Ammon's horn (tissue), 1 donor: ENCODE measurements at regions not wholly inside any gene's neighbourhood (a gene's known extent, or its start where the extent isn't known, plus 50 kb on each side); places are given as distances from the start of the nearest gene placed in this dataset.
"Not testable (repeated sequence)": the region's sequence is repeated elsewhere in the genome, so short reads cannot be mapped to it uniquely, and the experiment has no call there.

ENCODE experiments used
- DNase-seq: peaks from one replicate; pipeline ENCODE4 v3.0.0-alpha.2; 2016; ENCODE audit warnings: low spot score

DNA sequence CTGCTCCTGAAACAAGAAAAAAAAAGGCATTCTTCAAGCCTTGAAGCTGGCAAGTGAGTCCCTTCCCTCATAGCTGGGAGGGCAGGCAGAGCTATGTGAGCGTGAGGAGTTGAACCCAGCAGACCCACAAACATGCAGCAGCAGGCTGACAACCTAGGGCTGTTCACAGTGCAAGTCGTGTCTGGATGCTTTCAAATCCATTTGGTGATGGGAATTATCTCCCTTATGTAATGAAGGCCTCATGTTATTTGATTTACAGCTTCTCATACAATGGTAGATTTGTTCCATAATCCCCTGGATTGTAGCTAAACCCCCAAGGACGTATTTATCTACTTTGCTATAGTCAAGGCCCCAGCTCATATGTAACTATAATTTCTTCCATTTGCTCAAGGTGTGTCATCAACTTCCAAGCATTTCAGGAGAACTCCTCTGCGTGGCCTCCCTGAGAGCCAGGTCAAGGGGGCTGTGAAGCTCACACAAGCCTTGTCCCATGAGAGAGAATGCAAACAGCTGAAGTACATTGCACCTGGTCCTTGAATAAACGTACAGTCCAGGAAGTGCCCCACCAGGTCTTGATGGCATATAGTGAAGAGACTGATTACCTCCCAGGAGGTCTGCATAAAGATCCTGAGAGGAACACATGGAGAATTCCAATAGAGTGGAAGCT, 124.8 kb upstream of the SLC1A3 start:
- no peak for DNase-seq

DNA sequence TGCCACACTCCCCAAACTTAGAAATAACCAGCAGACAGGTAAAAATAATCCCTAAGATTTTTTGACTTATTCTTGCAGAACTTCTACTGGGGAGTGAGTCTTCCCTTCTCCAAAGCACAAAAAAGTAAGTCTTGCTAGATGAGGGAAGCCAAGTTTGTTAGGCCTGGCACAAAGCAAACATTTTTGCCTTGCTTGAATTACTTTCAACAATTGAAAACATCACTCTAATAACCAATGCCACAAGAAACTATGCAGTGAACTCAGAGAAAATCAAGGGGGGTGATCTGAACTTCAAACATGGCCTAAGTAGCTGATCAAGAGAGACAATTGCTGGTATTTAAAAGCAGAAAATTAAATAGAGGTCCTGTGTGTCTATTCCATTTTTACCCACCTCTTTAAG, 123.6 kb upstream of the SLC1A3 start:
- DNase-seq = no peak

DNA sequence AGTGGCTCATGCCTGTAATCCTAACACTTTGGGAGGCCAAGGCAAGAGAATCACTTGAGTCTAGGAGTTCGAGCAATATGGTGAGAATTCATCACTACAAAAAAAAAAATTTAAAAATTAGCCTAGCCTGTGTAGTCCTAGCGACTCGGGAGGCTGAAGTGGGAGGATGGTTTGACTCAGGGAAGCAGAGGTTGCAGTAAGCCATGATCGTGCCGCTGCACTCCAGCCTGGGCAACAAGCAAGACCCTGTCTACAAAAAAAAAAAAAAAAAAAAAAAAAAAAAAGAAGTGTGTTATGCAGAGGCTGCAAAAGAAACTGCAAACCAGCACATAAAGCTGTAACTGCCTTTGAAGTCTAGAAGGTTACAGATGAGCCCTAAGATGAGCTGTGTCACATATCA, 116.9 kb upstream of the SLC1A3 start:
- DNase-seq = no peak

DNA sequence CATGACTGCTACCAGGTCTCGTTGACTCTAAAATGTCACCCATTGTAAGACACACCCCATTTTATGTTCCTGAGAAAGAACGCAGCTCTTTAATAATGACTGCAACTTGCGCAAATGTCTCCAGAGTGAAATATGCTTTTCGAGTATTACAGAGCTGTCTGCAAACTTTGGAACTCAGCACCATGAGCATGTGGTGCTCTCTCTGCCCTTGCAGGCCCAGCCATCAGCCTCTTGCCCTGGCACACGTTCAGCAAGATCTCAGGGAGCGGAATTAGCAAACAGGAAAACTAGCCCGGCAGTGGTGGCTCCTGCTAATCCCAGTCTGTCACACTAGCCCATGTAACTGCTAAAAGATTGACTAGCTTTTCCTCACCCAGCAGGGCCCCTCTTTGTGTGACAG, 114.5 kb upstream of the SLC1A3 start:
- no peak for DNase-seq

DNA sequence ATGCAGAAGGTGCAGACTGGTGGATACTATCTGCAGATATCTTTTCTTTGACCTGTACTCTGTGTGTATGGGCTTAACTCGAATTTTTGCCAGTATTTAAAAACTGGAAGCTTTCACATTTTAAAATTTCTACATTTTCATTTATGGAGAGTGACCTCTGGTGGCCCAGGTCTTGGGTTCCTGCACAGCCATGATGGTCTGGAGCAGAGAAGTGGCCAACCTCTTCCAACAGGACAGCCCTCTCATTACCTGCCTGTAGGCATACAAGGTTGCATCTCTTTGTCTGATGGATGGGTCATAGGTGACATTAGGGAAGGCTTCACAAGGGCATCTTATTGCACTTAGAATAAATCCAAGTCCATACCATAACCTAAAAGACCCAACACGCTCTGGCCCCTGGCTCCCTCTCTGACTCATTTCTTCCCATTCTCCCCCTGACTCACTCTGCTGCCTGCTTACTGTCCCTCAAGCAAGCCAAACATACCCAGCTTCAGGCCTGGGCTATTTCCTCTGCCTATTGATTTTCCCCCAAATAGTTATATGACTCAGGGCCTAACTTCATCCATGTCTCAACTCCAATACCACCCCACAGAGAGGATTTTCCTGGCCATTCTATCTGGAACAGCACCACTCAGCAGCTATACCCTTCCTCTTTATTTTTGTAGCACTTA, 113.3 kb upstream of the SLC1A3 start:
- no peak for DNase-seq

DNA sequence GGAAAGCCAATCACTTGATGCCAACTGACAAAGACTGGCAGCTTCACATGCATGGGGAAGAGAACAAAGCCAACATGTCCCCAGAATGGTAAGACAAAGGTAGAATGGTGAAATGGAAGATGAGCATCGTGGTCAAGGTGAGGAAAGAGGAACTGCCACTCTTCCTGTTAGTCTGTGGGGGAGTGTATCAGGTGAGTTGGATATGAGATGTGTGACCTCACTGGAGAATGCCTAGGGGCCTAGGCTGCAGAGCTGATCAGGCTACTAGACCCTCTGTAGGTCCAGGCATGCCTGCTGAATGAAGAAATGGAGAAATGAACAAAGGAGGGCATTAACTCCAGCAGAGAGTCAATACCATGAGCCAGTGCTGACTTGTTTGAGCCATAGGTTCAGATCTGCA, 112.4 kb upstream of the SLC1A3 start:
- no peak for DNase-seq

DNA sequence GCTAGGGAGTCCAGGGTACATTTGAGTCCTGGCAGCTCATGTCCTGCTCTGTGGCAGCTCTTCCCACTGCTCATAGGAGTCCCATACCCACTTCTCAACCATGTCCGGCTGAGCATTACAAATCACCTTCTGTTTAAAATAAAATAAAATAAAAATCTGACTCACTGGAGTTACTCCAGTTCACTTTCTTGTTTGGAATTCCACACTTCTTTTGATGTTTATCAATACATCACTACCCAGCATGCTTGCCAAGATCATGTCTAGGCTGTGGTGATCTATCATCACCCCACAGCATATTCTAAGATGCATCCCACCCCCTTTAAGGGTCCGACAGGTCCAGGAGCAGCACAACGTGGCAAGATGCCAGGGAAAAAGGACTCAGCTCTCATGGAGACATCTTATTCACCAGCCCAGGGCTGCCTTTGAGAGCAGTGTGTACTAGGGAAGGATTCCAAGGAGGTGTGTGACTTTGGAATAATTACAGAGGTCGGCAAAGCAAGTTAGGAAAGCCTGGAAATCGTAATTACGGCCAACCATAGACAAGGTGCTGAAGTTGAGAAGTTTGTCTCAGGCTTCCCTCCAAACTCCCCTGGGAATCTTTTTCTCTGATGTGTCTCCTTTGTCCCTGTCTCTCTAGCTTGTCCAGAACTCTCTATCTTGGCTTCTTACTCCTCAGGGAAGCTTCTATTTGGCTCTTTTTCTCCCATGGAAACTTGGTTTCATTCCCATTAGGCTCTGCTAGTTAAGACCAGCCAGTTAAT, 111.4 kb upstream of the SLC1A3 start:
- DNase-seq = peak; percentile 31

DNA sequence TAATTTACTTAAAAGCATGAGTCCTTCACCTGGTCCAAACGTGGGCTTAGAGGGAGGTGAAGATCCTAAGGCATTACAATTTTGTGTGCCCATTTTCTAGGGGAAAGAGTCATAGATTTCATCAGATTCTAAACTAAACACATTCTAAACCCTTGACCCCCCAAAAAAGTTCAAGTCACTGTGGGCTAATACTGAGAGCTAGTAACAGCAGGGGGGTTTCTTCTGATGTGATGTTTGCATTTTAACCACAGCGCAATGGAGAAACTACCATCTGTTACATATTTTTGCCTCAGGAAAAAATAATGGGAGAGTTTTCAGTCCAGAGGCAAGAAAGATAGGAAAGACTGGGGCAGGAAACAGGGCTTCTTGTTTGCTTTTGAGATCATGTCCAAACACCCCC, 110.8 kb upstream of the SLC1A3 start:
- DNase-seq = no peak

DNA sequence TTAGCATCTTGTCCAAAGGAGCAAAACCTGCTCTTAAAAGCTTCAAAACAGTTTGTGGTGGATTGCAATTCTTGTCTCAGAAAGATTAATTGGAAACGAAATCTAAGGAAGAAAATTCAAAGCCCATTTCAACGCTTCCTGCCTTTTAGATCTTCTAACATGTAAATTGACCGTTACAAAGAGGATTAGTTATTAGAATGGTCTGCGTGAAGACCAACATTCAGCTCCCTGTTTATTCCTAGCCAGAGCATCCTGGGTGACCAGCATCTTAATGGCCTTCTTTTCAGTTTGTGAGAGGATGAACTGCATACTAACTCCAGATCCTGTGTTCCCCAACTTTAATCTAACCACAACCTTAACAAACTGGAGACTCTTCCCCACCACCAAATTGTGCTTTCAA, 109.9 kb upstream of the SLC1A3 start:
- DNase-seq = peak; percentile 63

DNA sequence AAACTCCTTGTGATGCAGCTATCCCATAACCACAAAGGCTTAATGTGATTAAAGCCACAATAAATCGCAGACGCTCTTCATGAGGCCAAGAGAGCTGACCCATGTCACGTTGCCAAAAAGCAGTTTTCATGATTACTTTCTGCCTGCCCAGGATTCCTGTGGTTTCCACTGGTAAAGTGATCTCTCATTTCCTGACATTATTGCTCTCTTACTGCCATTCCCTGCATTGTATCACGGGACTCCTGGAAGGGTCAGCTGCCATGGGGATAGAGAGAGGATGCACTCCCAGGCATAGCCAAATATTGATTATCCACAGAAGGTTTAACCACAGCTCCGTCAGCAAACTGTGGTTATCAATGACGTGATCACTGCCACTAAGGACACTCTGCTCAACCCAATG, 103.8 kb upstream of the SLC1A3 start:
- no peak for DNase-seq

DNA sequence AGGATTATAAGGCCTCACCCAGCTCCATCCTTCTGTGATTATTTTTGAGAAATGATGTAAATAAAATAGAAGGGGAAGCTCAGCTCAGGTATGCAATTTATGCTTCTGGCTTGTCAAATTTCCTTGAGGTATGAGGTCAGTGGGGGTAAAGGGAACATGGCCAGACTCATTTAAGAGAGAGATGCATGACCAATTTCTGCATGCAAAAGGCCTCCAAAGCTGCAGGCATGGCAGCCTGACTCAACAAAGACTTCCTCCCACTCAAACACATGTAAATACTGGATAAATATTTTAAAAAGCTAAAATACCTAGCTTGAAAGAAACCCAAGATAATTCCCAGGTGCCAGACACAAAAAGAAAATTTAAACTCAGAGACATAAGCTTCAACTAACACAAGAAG, 101.4 kb upstream of the SLC1A3 start:
- no peak for DNase-seq

DNA sequence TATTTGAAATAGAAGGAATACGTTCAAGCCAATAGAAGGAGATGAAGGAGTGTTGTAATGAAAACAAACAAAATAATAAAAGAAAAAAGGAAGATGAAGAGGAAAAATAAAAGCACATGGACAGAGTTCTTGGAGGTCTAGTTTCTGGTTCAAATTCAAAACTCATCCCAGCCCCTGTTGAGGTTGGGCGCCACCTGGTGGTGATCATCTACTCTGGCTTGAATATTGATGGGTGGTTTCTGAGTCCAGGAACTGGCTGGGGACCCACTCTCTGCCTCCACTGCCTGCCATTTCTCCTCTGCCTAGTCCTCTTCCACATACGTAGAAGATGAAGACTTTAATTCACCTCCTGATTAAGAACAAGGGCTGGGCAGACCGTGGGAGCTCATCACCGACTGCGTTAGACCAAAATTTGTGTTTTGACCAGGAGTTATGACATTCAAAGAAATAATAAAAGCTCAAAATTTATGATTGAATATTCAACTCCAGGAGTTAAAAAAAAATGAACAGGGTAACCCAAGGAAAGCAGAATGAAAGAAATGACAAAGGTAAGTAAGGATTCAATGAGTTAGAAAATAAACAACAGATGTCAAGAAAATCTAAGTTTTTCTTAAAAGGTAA, 99.0 kb upstream of the SLC1A3 start:
- DNase-seq = peak; percentile 74

DNA sequence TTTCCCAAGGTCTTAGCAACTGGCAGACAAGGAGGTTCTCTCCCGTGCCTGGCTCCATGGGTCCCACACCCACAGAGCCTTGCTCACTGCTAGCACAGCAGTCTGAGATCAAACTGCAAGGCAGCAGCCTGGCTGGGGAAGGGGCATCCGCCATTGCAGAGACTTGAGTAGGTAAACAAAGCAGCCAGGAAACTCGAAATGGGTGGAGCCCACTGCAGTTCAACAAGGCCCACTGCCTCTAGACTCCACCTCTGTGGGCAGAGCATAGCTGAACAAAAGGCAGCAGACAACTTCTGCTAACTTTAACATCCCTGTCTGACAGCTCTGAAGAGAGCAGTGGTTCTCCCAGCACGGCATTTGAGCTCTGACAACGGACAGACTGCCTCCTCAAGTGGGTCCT, 98.1 kb upstream of the SLC1A3 start:
- DNase-seq = not testable (repeated sequence)

DNA sequence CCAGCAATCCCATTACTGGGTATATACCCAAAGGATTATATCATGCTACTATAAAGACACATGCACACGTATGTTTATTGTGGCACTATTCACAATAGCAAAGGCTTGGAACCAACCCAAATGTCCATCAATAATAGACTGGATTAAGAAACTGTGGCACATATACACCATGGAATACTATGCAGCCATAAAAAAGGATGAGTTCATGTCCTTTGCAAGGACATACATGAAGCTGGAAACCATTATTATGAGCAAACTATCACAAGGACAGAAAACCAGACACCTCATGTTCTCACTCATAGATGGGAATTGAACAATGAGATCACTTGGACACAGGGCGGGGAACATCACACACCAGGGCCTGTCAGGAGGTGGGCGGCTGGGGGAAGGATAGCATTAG, 92.8 kb upstream of the SLC1A3 start:
- DNase-seq = not testable (repeated sequence)

DNA sequence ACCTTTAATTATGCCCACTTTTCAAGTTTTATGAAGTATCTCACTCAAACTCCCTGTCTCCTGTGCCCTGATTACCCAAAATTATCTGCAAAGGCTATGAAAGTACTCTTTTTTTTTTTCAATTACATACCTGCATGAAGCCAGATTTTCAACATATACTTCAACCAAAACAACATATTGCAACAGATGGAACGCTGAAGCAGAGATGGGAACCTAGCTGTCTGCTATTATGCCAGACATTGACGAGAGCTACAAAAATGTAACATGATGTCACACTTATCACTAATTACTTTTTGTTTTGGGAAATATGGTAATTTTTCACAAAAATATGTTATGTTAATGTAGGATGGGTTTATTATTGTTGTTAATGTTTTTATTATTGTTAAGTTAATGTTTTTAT, 86.5 kb upstream of the SLC1A3 start:
- no peak for DNase-seq

DNA sequence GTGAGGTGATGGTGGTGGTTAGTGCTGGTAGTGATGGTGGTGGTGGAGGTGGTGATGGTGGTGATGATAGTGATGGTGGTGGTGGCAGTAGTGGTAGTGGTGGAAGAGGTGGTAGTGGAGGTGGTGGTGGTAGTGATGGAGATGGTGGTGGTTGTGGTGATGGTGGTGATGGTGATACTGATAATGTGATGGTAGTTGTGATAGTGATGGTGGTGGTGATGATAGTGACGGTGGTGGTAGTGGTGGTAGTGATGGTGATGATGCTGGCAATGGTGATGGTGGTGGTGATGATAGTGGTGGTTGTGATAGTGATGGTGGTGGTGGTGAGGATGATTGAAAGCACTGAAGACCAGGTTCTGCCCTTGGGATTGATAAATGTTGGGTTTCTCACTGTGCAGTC, 85.2 kb upstream of the SLC1A3 start:
- DNase-seq = no peak

DNA sequence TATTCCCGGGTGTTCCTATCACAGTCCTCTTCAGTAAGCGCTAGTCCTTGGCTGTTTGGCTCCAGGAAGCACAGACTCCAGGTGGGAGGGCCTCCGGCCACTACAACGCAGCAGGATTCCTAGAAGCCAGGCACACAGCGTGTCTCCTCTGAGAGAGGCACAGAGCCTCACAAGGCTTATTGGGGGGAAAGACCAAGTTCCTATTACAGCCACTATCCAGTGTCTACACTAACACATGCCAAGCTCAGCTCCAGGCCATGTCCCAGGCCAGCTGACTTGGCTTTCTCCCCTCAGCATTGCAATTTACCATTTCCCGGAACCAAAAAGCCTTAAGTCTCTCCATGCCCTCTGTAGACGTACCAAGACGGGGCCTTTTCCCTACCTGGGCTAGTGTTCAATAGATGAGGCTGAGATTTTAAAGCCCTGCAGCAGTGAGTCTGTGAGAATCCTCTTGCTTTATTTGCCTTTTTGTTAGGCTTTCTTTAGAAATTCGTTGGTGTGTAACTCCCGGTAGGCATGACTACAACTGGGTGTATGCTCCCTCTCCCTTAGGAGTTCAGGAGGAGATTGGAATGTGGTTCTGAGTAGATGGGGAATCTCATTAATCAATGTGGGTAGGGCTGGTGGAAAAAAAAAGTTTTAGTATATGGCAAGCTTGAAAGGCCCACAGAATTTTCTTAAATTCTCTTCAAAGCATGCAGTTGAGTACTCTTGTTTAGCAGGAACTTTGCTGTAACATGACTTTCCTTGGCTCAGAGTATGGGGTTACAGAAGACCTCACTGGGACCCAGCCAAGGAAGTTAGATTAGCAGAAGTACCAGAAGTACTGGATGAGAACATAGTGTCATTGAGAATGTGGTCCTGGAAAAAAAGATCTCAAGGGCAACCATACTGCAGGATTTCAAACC, 84.3 kb upstream of the SLC1A3 start:
- DNase-seq = no peak

DNA sequence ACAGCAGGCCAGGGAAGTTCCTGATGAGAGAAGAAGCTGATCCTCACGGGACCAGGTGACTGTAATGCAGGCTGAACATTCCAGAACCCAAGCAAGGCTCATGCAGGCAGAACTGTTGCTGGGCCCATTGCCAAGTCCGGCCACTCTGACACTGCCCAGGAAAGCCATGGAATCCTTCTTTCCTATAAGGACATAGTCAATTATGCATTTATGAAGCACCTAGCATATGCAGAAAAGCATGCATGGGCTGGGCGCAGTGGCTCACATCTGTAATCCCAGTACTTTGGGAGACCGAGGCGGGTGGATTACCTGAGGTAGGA, 83.7 kb upstream of the SLC1A3 start:
- no peak for DNase-seq

DNA sequence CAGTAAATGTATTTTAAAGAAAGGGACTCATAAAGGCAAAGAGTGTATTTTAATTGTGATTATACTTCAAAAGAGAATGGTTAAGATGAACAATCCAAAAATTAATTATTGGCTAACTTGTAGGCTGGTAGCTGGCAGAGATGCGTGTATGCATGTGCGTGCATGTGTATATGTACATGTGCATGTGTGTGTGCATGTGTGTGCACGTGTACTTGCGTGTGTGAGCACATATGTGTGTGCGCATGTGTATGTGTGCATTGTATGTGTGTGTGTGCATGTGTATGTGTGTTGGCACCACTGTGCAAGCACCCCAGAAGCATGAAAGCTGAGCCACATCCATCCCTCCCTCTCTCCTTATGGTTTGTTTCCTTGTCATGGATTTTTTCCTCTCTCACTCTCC, 83.0 kb upstream of the SLC1A3 start:
- no peak for DNase-seq

DNA sequence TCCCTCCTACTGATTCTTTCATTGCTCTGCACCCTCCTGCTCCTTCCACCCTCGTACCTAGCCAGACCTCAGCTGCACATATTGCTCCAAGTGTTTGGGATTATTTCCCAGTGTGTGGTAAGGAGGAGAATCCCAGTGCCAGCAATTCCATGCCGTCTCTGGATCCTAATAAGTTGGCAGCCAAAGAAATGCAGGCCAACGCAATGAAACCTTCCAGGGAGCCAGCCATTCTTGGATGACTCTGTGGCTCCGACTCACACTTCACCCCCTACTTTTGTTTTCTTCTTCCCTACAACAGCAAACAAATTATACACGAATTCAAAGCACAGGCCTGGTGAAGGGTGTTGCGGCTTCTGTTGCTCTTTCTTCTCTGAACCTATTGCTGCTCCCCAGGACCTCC, 82.5 kb upstream of the SLC1A3 start:
- peak; percentile 63 for DNase-seq

DNA sequence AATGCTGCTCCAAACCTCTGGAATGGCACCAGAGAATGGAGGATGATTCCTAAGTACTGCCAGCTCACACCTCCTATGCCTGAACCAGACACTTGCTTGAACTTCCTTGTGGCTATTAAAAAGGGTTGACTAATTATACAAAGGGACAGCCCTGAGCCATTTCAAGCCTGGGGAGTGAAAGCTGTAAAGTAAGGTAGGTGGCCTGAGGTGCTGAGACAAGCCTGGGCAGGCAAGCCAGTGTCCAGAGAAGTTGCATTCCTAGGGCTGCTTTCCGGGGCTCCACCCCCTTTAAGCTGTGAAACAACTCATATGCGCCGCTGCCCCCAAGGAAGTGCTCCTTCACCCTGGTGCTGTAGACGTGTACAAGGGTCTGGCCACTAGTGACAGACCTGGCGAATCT, 79.9 kb upstream of the SLC1A3 start:
- DNase-seq = no peak

DNA sequence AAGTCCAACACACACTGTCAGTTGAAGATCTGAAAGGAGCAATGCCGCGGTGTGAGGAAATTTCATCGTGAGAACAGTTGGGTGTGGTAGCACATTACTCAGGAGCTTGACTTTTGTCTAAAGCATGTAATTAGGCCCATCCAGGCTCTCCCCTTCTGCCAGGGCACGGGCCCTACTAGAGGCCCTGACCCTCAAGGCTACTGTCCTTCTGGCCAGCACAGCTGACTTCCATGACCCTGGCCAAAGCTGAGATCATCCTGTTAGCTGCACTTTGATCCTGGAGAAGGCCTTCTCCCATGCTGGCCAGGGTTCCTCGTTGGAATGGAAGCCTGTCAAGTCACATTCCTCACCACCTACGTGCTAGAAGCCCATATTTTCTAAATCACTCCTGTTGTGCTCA, 77.8 kb upstream of the SLC1A3 start:
- no peak for DNase-seq
